C4-2B (cell line): ENCODE measurements at regions not wholly inside any gene's neighbourhood (a gene's known extent, or its start where the extent isn't known, plus 50 kb on each side); places are given as distances from the start of the nearest gene placed in this dataset.

Experiments
- H3K27ac ChIP-seq: fragments of 450-650 bp; 2 replicates; pipeline ENCODE4 v1.5.1; 2017
- CTCF ChIP-seq: fragments of 450-650 bp; conservative IDR thresholded peaks from 2 replicates; pipeline ENCODE4 v1.5.1; 2017; ENCODE audit warnings: mild to moderate bottlenecking
- ZFX ChIP-seq: fragments of 450-650 bp; IDR thresholded peaks from 2 replicates; pipeline ENCODE4 v1.6.1; 2017

DNA sequence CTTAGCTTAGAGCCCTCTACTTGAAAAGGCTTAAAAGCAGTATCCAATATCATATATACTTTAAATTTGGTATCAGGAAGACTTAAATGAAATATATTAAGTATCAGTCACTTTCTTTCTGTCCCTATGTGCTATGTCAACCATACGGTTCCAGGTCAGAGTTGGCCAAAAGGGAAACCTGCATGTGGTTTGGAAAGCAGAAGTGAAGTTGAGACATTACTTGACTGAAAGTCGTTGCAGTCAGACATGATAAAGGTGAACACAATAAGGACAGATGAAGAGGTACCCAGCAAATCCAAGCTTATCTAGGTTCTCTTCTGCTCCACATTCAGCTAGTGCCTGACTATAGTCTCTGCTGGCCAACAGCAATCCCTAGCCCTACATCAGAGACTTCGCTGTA lies 336.8 kb downstream of the KCNA4 start:
- no peak overlapping the region for H3K27ac ChIP-seq
- TF ChIP-seq CTCF (no peak), ZFX (no peak)

- H3K27ac ChIP-seq: no peak overlapping the region
- TF ChIP-seq CTCF (no peak), ZFX (no peak)
Measured at GRCh38 chr11:29676993-29677392, 339.8 kb downstream of the KCNA4 start.

DNA sequence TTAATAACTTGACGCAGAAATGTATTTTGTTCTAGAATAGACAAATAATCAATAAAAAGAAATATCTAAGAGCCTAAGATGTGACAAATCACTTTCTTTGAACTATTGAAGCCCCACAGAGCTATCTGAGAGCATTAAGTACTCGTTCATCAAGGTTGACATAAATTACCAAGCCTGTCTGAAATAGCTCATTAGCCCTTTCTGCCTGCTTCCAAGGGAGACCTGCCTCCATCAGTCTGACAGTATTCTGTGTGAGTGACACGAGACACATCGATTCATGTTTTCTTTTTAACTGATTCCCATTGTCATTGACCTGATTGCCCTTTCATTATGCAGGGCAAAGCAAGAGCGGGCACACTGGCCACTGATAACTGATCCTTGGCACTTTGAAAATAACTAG lies 347.5 kb downstream of the KCNA4 start:
- TF ChIP-seq CTCF: no peak
- no peak for TF ChIP-seq ZFX
- H3K27ac ChIP-seq: no peak overlapping the region

GRCh38 chr11:29657709-29658108 lies 359.1 kb downstream of the KCNA4 start:
- no peak overlapping the region for H3K27ac ChIP-seq
- TF ChIP-seq CTCF (no peak), ZFX (no peak)

DNA sequence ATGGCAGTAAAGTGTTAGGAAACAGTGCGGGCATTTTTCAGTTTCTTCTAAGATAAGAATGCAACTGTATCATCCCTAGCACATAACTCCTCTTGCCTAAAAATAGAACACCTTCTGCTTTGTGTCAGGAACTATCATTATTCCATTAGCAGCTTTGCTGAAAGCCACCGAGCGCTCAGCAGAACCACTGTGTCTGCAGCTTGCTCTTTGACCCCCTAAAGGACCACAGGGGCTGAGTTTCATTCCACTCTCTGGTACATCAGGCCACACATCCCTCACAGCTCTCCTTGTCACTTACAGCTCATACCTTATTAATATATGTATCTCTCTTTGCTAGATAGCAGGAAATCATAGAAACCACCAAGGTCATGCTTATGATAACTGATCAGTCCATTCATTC lies 360.2 kb downstream of the KCNA4 start:
- TF ChIP-seq ZFX: no peak
- no peak for TF ChIP-seq CTCF
- no peak overlapping the region for H3K27ac ChIP-seq

DNA sequence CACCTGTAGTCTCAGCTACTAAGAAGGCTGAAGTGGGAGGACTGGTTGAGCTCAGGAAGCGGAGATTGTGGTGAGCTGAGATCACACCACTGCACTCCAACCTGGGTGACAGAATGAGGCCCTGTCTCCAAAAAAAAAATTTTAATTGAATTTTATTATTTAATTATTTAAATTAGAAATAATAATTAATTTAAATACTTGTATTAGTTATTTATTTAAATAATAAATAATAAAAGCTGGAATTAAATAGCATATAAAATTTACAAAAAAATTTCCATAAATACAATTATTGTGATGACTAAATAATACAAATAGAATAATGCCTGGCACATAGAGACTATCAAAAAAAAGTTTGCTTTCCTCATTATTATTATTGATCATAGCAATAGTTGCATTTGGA lies 371.5 kb downstream of the KCNA4 start:
- TF ChIP-seq ZFX: no peak
- no peak for TF ChIP-seq CTCF
- H3K27ac ChIP-seq: no peak overlapping the region

DNA sequence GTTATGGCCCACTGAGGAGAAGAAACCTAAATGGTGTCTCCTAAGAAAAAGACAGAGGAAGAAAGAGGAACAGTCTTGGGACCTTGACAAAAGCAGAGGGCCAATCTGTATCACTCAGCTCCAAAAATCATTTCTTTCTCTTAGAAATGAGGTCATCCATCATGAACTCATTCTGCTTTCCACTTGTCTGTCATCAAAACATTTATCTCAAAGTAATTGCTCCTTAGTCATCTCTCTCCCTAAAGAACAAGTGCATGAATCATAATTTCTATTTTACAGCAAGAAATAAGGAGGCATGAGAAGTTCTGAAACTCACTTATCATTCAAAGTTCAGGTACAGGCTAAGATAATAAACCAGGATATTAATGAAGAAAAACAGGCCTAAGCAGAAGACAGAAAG lies 375.6 kb downstream of the KCNA4 start:
- no peak for TF ChIP-seq CTCF
- no peak for TF ChIP-seq ZFX
- no peak overlapping the region for H3K27ac ChIP-seq
